ENCODE measurements at regions not wholly inside any gene's neighbourhood (a gene's known extent, or its start where the extent isn't known, plus 50 kb on each side); places are given as distances from the start of the nearest gene placed in this dataset.

DNA sequence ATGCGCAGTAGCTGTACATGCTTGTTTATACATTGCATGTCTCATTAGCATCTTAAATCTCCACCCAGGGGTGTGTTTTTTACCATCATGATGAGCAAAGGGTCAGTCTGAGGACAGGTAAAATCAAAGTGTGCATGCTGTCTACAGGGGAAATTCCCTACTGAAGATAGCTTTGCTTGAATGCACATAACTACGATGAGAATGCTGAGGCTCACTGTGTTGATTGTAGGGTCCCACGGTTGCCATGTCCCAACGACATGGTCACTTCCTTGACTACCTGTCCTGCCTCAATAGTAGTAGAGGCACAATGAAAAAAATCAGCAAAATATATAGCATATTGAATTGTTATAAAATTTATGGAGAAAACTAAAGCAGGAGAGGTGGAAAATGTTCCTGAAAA is 95.6 kb upstream of the TUSC1 start:
- Histone ChIP-seq H2BK12ac (ENCODE audit: low read depth, low read length) (no peak overlapping the region), H3K23me2 (ENCODE audit: low read depth, low read length) (no peaks in the 10 kb centered on the region), H3K9ac (replicated peaks in 1 of 4; ENCODE audit: extremely low read depth in 1 of 4, low read depth in 3 of 4, low read length in 3 of 4) (no peak overlapping the region), H3K36me3 (ENCODE audit: control insufficient read depth in 2 of 4, insufficient read depth in 4 of 4, low read length in 3 of 4) (no peaks in the 10 kb centered on the region), H3K4me2 (ENCODE audit: insufficient read depth in 1 of 2, low read depth in 2 of 2, low read length in 2 of 2) (no peak overlapping the region), H3K9me3 (ENCODE audit: insufficient read depth in 2 of 2, low read depth in 1 of 2, low read length in 1 of 2) (no peaks in the 10 kb centered on the region), H4K5ac (ENCODE audit: insufficient read length, low read depth, low read length) (no peak overlapping the region), H3K14ac (ENCODE audit: insufficient read length) (no peak overlapping the region), H3K4me1 (replicated peaks in 1 of 4; ENCODE audit: control insufficient read depth in 3 of 4, insufficient read depth in 4 of 4, low read length in 3 of 4) (no peaks in the 10 kb centered on the region), H2BK20ac (ENCODE audit: low read length) (no peak overlapping the region), H2BK120ac (replicated peaks; ENCODE audit: low read depth, low read length) (no peak overlapping the region), H3K27ac (ENCODE audit: low read depth, low read length) (no peak overlapping the region), H3K23ac (ENCODE audit: insufficient read length) (no peak overlapping the region), H4K20me1 (replicated peaks in 1 of 2; ENCODE audit: control insufficient read depth in 1 of 2, insufficient read depth in 2 of 2, low read length in 2 of 2) (no peaks in the 10 kb centered on the region), H3K79me1 (ENCODE audit: low read depth, low read length) (no peaks in the 10 kb centered on the region), H3K4ac (replicated peaks; ENCODE audit: insufficient read length, low read depth, low read length) (no peak overlapping the region), H2AK5ac (ENCODE audit: low read depth, low read length) (no peak overlapping the region), H3K18ac (ENCODE audit: extremely low read depth, low read length) (no peak overlapping the region), H3K79me2 (ENCODE audit: control insufficient read depth in 1 of 2, insufficient read depth in 2 of 2, low read length in 2 of 2) (no peaks in the 10 kb centered on the region), H3K27me3 (replicated peaks in 1 of 4; ENCODE audit: control insufficient read depth in 3 of 4, extremely low read depth in 1 of 4, insufficient read depth in 3 of 4, low read length in 3 of 4) (no peaks in the 10 kb centered on the region), H3K4me3 (ENCODE audit: extremely low read depth in 1 of 4, insufficient read depth in 2 of 4, low read depth in 3 of 4, low read length in 4 of 4) (no peak overlapping the region), H3K56ac (replicated peaks; ENCODE audit: insufficient read length, low read depth, low read length) (no peak overlapping the region), H2BK5ac (ENCODE audit: low read depth, low read length) (no peak overlapping the region), H4K91ac (replicated peaks; ENCODE audit: insufficient read length, low read length) (no peak overlapping the region), H2BK15ac (ENCODE audit: low read length) (no peak overlapping the region), H2AFZ (ENCODE audit: low read length) (no peak overlapping the region), H4K8ac (ENCODE audit: extremely low read depth, insufficient read depth, low read length) (no peak overlapping the region)
- TF ChIP-seq TBP (IDR thresholded peaks at IDR 0.05; ENCODE audit: low read depth, low read length) (no peak), ASH2L (IDR thresholded peaks at IDR 0.05; ENCODE audit: low read length) (no peak), SP2 (IDR thresholded peaks at IDR 0.05; ENCODE audit: low read length) (no peak), PHF8 (conservative IDR thresholded peaks at IDR 0.05; ENCODE audit: low read depth, low read length) (no peak), CREB1 (IDR thresholded peaks at IDR 0.05) (no peak), HDAC2 (IDR thresholded peaks at IDR 0.05; ENCODE audit: borderline replicate concordance in 1 of 2, low read depth in 2 of 2, low read length in 2 of 2) (no peak), RXRA (IDR thresholded peaks at IDR 0.05; ENCODE audit: insufficient read depth, low read depth, low read length) (no peak)
- DNase-seq (ENCODE audit: low read depth in 1 of 2, low spot score in 2 of 2) (no peak), FAIRE-seq (no peak)
- WGBS, 2 experiments (ENCODE audit: extremely low coverage in 1 of 2, insufficient coverage in 1 of 2, insufficient read length in 1 of 2, insufficient replicate concordance in 2 of 2, low coverage in 1 of 2, low lambda C conversion rate in 2 of 2, missing lambda C conversion rate in 1 of 2), result 83% methylated on average over 4 of the region's 4 CpGs; no CpG with 5 or more reads in 1 of the 2 experiments
- CTCF ChIA-PET (ENCODE audit: partially characterized antibody), result no interaction called here
- POLR2A ChIA-PET (ENCODE audit: partially characterized antibody), result no interaction called here
